HCT116 (cell line): ENCODE measurements at regions not wholly inside any gene's neighbourhood (a gene's known extent, or its start where the extent isn't known, plus 50 kb on each side); places are given as distances from the start of the nearest gene placed in this dataset.

ENCODE experiments used
- ATAC-seq: fragments of 200-7000 bp; cut with Tn5 transposase; 2 replicates; pipeline ENCODE4 v1.9.1; 2020; ENCODE audit warnings: mild to moderate bottlenecking, moderate library complexity
- BruUV-seq: library from RNA; stranded (reverse); fragments of 400-500 nt; replicated peaks from 2 replicates; lab custom pipeline; 2021; lab: Mats Ljungman, UMichigan
- CTCF ChIA-PET: fragments of 300-600 bp; sonication (Branson Sonifier 250); formaldehyde crosslinking; loops from one replicate; lab custom pipeline; 2021; ENCODE audit warnings: antibody characterized with exemption; lab: Charles Lee
- POLR2A ChIA-PET: fragments of 300-600, 350-600 bp; sonication (Branson Sonifier 250); formaldehyde crosslinking; loops from one replicate; lab custom pipeline; 2021; ENCODE audit warnings: antibody characterized with exemption; lab: Charles Lee
- RAD21 ChIA-PET, 2 experiments: fragments of 300-600 bp; sonication (Branson Sonifier 250); formaldehyde crosslinking; loops; one replicate each; lab custom pipeline; 2023; ENCODE audit warnings: low total read pairs in 2 of 2; ENCODE audit not compliant: uncharacterized antibody in 2 of 2, unreplicated experiment in 2 of 2, low non-redundant PET in 1 of 2; lab: Charles Lee
- DNase-seq: peaks from one replicate; pipeline ENCODE4 v3.0.0-alpha.2; 2010; ENCODE audit warnings: low read depth, low spot score
- H2AFZ ChIP-seq: fragments of 200-600 bp; shearing (Covaris generic), sonication (generic); 2 replicates; pipeline ENCODE4 v1.6.1; 2017; ENCODE audit warnings: low read depth, mixed run types, mixed read lengths, antibody characterized with exemption, low read length; ENCODE audit not compliant: poor library complexity, severe bottlenecking
- H3K27ac ChIP-seq: 2 replicates; pipeline ENCODE4 v1.5.1; 2012; ENCODE audit warnings: low read depth, low read length
- H3K27me3 ChIP-seq: fragments of 200-600 bp; sonication (generic); 2 replicates; pipeline ENCODE4 v1.6.1; 2016; ENCODE audit warnings: mixed run types, low read length, mixed read lengths; ENCODE audit not compliant: insufficient read depth
- H3K36me3 ChIP-seq, 2 experiments: fragments of 200-500 bp in 1 of 2; fragments of 200-600 bp in 1 of 2; sonication (Bioruptor generic) in 1 of 2; sonication (generic) in 1 of 2; 2 replicates each; pipeline versions ENCODE4 v1.5.1 to v1.6.1; 2014 to 2016; ENCODE audit warnings: low read length in 2 of 2, inconsistent platforms in 1 of 2, mixed read lengths in 1 of 2, mixed run types in 1 of 2; ENCODE audit not compliant: insufficient read depth in 2 of 2, control insufficient read depth in 1 of 2
- H3K4me1 ChIP-seq, 2 experiments: fragments of 200-600 bp in 1 of 2; sonication (generic) in 1 of 2; 2 replicates each; pipeline versions ENCODE4 v1.5.1 to v1.6.1; 2012 to 2017; ENCODE audit warnings: low read length in 2 of 2, inconsistent platforms in 1 of 2, mild to moderate bottlenecking in 1 of 2, mixed read lengths in 1 of 2, mixed run types in 1 of 2, moderate library complexity in 1 of 2; ENCODE audit not compliant: insufficient read depth in 2 of 2, control insufficient read depth in 1 of 2
- H3K4me2 ChIP-seq: fragments of 200-600 bp; sonication (generic); 2 replicates; pipeline ENCODE4 v1.6.1; 2017; ENCODE audit warnings: mixed run types, low read length, mixed read lengths
- H3K4me3 ChIP-seq, 2 experiments: fragments of 200-600 bp in 1 of 2; sonication (generic) in 1 of 2; replicated peaks in 1 of 2; 2 replicates each; pipeline ENCODE4 v1.5.1; 2011 to 2016; ENCODE audit warnings: low read length in 2 of 2, control low read depth in 1 of 2, low read depth in 1 of 2, mild to moderate bottlenecking in 1 of 2, mixed read lengths in 1 of 2, mixed run types in 1 of 2
- H3K79me2 ChIP-seq: fragments of 200-600 bp; sonication (generic); 2 replicates; pipeline ENCODE4 v1.6.1; 2017; ENCODE audit warnings: mild to moderate bottlenecking, mixed run types, low read length, moderate library complexity, mixed read lengths; ENCODE audit not compliant: insufficient read depth
- H3K9ac ChIP-seq: fragments of 200-600 bp; sonication (generic); 2 replicates; pipeline ENCODE4 v1.6.1; 2016; ENCODE audit warnings: low read length, mixed read lengths
- H3K9me2 ChIP-seq: fragments of 200-600 bp; sonication (generic), shearing (Covaris generic); 2 replicates; pipeline ENCODE4 v1.6.1; 2017; ENCODE audit warnings: mixed run types, mild to moderate bottlenecking, moderate library complexity; ENCODE audit not compliant: insufficient read depth
- H3K9me3 ChIP-seq, 2 experiments: fragments of 200-500 bp in 1 of 2; fragments of 200-600 bp in 1 of 2; sonication (Bioruptor generic) in 1 of 2; sonication (generic) in 1 of 2; 2 replicates each; pipeline ENCODE4 v1.6.1; 2014 to 2017; ENCODE audit warnings: low read length in 2 of 2, mixed read lengths in 2 of 2, inconsistent platforms in 1 of 2, low read depth in 1 of 2, mild to moderate bottlenecking in 1 of 2, mixed run types in 1 of 2, moderate library complexity in 1 of 2; ENCODE audit not compliant: control insufficient read depth in 1 of 2, insufficient read depth in 1 of 2
- H4K20me1 ChIP-seq: fragments of 200-600 bp; sonication (generic), shearing (Covaris generic); 2 replicates; pipeline ENCODE4 v1.6.1; 2017; ENCODE audit warnings: mixed run types, mild to moderate bottlenecking, moderate library complexity; ENCODE audit not compliant: insufficient read depth
- ATF3 ChIP-seq: IDR thresholded peaks from 2 replicates; pipeline ENCODE4 v1.6.1; 2012
- EZH2 ChIP-seq: fragments of 200-600 bp; sonication (generic); IDR thresholded peaks from 2 replicates; pipeline ENCODE4 v1.6.1; 2017; ENCODE audit warnings: antibody characterized with exemption, mixed run types
- EZH2phosphoT487 ChIP-seq: fragments of 200-600 bp; IDR thresholded peaks from 2 replicates; pipeline ENCODE4 v1.6.1; 2018; ENCODE audit warnings: antibody characterized with exemption, borderline replicate concordance
- MAX ChIP-seq: IDR thresholded peaks from 2 replicates; pipeline ENCODE4 v1.6.1; 2012
- ZBTB33 ChIP-seq: IDR thresholded peaks from 2 replicates; pipeline ENCODE4 v1.6.1; 2011; ENCODE audit warnings: mild to moderate bottlenecking, low read length, moderate library complexity; ENCODE audit not compliant: insufficient replicate concordance; ENCODE audit errors: extremely low read depth
- ZNF274 ChIP-seq: fragments of 200-500 bp; sonication (Bioruptor generic); IDR thresholded peaks from 2 replicates; pipeline ENCODE4 v1.6.1; 2014; ENCODE audit warnings: mild to moderate bottlenecking, low read depth, low read length, inconsistent platforms
- intact Hi-C: fragments of 100-400 bp; cut with micrococcal nuclease; formaldehyde crosslinking; loops from 2 replicates; pipeline ENCODE4 v1.10.0; 2022

GRCh38 chr13:69649063-69649392 lies 458.6 kb upstream of the ATXN8OS start:
- H3K27ac ChIP-seq: no peak overlapping the region
- RAD21 ChIA-PET: no interaction called here
- no peaks in the 10 kb centered on the region for H3K79me2 ChIP-seq
- H3K36me3 ChIP-seq: no peaks in the 10 kb centered on the region
- no peaks in the 10 kb centered on the region for H4K20me1 ChIP-seq
- no TSS peak for BruUV-seq
- ATAC-seq (no peak), DNase-seq (no peak)
- H3K4me3 ChIP-seq: no peak overlapping the region
- POLR2A ChIA-PET: no interaction called here
- H3K4me2 ChIP-seq: no peak overlapping the region
- H3K9ac ChIP-seq: no peak overlapping the region
- intact Hi-C loops: no loop called here
- CTCF ChIA-PET: no interaction called here
- TF ChIP-seq MAX (no peak), EZH2 (no peak), EZH2phosphoT487 (no peak), ZBTB33 (no peak), ZNF274 (no peak), ATF3 (no peak)
- H3K27me3 ChIP-seq: no peaks in the 10 kb centered on the region
- H3K9me2 ChIP-seq: no peaks in the 10 kb centered on the region
- peaks cover 3 to 4% of the 10 kb centered on the region in 2 experiments; a peak in 2 of 4 replicates for H3K9me3 ChIP-seq
- no peaks in the 10 kb centered on the region for H3K4me1 ChIP-seq
- H2AFZ ChIP-seq: no peak overlapping the region
